Epithelial cell of esophagus (primary cell): ENCODE measurements at regions not wholly inside any gene's neighbourhood (a gene's known extent, or its start where the extent isn't known, plus 50 kb on each side); places are given as distances from the start of the nearest gene placed in this dataset.
"Not testable (repeated sequence)": the region's sequence is repeated elsewhere in the genome, so short reads cannot be mapped to it uniquely, and the experiment has no call there.

Experiments used
- DNase-seq: peaks from one replicate; pipeline ENCODE4 v3.0.0; 2010; ENCODE audit warnings: low read depth
- H3K4me3 ChIP-seq: 2 replicates; pipeline ENCODE4 v1.5.1; 2011; ENCODE audit warnings: mild to moderate bottlenecking, low read length, control low read depth
- TF ChIP-seq, protein P1 (sequence below): IDR thresholded peaks from 2 replicates; pipeline ENCODE4 v1.5.1; 2011; ENCODE audit warnings: low read depth, mild to moderate bottlenecking, low read length, control low read depth, inconsistent platforms; ENCODE audit not compliant: insufficient read depth; ENCODE audit errors: missing control alignments

DNA sequence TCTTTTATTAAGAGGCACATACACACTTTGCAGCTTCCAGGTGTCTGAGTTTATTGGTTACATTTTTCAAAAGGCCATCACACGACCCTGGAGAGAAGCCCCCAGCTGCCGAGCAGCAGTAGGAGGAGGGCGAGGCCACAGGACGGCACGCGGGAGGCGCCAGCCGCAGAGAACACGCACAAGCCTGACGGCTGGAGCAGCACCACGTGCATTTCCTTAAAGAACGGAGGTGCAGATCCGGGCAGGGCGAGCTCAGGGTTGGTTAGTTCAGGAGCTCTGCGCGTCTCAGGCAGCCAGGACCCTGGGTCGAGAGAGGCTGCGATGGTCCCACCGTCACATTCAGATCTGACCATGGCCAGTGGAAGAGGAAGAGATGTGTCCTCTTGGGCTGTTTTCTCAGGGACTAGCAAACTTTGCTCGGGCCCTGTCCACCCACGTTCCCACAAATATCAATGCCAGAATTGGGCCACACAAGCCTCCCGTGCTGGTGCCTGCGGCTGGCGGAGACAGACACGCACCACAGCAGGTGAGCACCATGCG is 121.4 kb upstream of the AFDN start:
- no peak overlapping the region for H3K4me3 ChIP-seq
- DNase-seq: no peak
- TF ChIP-seq, protein P1, sequence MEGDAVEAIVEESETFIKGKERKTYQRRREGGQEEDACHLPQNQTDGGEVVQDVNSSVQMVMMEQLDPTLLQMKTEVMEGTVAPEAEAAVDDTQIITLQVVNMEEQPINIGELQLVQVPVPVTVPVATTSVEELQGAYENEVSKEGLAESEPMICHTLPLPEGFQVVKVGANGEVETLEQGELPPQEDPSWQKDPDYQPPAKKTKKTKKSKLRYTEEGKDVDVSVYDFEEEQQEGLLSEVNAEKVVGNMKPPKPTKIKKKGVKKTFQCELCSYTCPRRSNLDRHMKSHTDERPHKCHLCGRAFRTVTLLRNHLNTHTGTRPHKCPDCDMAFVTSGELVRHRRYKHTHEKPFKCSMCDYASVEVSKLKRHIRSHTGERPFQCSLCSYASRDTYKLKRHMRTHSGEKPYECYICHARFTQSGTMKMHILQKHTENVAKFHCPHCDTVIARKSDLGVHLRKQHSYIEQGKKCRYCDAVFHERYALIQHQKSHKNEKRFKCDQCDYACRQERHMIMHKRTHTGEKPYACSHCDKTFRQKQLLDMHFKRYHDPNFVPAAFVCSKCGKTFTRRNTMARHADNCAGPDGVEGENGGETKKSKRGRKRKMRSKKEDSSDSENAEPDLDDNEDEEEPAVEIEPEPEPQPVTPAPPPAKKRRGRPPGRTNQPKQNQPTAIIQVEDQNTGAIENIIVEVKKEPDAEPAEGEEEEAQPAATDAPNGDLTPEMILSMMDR: no peak

DNA sequence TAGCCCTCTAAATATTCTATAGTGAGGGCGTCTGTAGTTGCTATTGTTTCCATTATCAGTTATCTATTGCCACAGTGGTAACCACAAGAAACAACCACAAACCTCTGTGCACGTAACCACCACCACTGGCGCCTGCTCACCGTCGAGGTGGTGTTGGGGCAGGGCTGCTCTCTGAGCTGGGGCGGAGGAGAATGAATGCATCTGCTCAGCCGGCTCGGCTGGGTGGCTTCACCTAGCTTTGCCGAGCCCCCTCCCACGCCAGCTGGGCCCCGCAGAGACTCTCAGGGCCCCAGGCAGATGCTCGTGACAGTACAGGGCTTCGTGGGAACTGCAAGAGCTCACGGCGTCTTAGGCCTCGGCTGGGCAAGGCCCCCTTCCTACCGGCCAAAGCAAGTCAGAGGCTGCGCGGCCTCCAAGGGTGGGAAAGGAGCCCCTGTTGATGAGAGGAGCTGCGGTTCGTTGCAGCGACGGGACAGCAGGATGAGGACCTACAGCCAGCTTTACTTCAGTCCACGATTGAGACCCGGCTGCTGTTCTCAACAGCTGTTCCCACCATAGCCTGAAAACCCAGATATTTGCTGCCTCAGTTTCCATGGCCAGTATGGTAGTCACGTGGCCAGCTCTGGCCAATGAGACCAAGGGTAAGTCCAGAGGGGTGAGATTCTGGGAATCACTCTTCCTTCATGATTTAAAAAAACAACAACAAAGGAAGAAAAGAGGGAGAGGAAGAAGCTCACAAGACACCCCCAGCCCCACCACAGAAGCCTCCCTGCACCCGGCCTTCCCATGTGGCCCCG is 120.2 kb upstream of the AFDN start:
- no peak for DNase-seq
- TF ChIP-seq, protein P1: no peak
- no peak overlapping the region for H3K4me3 ChIP-seq

DNA sequence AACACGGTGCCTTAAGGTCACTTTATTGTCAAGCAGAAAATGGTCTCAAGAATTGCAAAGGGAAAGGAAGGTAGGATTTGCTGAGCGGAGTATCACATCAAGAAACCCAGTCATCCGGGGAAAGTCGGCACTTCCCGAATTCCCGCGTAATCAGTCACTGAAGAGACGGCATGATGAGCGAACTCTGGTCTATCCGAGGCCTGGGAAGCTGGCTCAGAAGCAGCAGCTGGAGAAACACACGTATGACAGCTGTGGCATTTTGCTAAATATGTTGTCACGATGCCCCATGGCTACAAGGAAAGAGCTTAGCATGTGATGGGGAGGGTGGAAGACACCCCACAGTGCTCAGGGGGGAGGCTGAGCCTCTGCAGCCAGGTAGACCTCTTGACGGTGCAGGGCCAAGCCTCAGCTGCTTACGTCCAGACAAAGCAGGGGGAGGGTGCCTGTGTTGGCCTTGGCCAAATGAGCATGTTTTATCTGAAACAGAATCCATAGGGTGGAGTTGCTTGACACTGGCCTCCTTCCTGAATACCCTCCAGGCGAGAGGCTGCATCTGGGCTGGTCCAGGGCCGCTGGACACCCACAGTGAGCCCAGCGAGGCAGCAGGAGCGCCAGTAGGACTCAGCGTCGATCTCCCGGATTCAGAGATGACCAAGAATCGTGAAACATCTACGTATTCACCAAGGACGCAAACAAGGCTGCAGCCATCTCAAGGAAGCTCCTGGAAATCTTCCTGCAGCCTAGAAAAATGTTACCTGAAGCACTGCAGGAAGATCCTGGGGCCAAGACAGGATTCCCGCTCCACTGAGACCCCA is 118.8 kb upstream of the AFDN start:
- no peak overlapping the region for H3K4me3 ChIP-seq
- TF ChIP-seq, protein P1: no peak
- no peak for DNase-seq

DNA sequence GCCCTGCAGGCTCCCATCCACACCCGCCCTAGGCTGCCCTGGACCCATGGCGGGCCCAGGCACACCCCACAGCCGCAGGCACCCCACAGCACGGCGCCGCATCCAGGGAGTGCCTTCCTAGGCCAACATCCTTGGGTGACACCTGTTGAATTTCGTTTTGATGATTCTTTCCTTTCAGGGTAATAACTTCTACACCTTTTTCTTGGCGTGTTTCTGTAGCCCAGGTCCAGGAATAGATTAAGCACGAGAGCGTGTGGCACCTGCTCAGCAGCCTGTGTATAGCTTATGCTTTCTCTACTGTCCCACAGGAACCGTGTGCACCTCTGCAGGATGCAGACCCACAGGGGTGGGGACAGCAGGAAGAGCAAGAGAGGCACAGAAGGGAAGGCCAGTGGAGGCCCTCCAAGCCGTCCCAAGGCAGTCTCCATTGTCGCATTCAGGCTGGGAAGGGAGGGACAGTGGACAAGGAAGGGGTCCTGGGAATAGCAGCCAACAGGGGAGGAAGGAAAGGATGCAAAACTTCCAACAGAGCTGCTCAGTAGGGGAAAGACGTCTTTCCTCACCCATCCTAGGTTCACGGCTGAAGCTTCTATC is 118.1 kb upstream of the AFDN start:
- TF ChIP-seq, protein P1: no peak
- DNase-seq: no peak
- no peak overlapping the region for H3K4me3 ChIP-seq

DNA sequence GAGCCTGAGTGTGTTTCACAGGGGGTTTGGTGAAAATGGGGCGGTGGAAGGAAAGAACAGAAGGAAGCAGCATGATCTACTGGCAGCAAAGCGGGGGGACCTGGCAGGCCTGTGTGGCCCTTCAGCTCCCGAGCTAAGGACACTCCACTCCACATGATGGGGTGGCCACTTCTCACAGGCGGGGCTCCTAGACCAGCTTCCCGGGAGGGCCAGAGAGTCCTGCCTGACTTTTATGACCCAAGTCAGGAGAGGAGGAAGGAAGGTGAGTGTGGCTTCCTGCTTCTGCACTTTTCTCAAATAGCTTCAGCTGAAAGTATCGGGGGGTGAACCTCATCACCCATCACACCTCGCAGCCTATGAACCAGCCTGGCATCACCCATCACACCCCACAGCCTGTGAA is 117.5 kb upstream of the AFDN start:
- TF ChIP-seq, protein P1: no peak

DNA sequence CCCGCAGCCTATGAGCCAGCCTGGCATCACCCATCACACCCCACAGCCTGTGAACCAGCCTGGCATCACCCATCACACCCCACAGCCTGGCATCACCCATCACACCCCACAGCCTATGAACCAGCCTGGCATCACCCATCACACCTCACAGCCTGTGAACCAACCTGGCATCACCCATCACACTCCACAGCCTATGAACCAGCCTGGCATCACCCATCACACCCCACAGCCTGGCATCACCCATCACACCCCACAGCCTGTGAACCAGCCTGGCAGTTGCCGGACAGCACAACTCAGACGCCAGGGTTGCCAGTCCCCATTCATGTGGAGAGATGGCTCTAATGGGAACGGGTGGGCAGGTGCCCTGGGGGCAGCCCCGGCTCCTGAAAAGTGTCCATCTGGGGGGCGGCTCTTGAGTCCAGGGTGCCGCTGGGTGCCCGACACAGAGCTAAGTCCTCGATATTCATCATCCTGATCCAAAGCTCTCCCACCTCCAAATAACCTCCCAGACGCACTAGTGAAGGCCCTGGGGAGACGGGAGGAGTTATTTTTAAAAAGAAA is 116.9 kb upstream of the AFDN start:
- not testable (repeated sequence) for H3K4me3 ChIP-seq, DNase-seq

More for the DNA sequence above, 117.5 kb upstream of the AFDN start:
- H3K4me3 ChIP-seq: no peak overlapping the region
- no peak for DNase-seq
